Loucy (cell line): ENCODE measurements at regions not wholly inside any gene's neighbourhood (a gene's known extent, or its start where the extent isn't known, plus 50 kb on each side); places are given as distances from the start of the nearest gene placed in this dataset.

Experiments used
- H2AFZ ChIP-seq: fragments of 200-600 bp; sonication (generic); 2 replicates; pipeline ENCODE4 v1.6.0; 2016; ENCODE audit warnings: antibody characterized with exemption, mild to moderate bottlenecking, low read length, moderate library complexity
- H3F3A ChIP-seq: fragments of 200-600 bp; 2 replicates; pipeline ENCODE4 v1.6.0; 2016; ENCODE audit warnings: antibody characterized with exemption, low read depth, mild to moderate bottlenecking
- H3K27me3 ChIP-seq: fragments of 200-600 bp; sonication (generic); 2 replicates; pipeline ENCODE4 v1.6.1; 2014; ENCODE audit warnings: low read length, mild to moderate bottlenecking; ENCODE audit not compliant: insufficient read depth, poor library complexity, severe bottlenecking
- H3K36me3 ChIP-seq: fragments of 200-600 bp; sonication (generic); 2 replicates; pipeline ENCODE4 v1.6.1; 2016; ENCODE audit warnings: low read length; ENCODE audit not compliant: insufficient read depth
- H3K4me1 ChIP-seq: fragments of 200-600 bp; sonication (generic); 2 replicates; pipeline ENCODE4 v1.5.1; 2014; ENCODE audit warnings: low read length, mild to moderate bottlenecking; ENCODE audit not compliant: insufficient read depth, poor library complexity, severe bottlenecking
- H3K4me2 ChIP-seq: fragments of 200-600 bp; sonication (generic); 2 replicates; pipeline ENCODE4 v1.6.0; 2014; ENCODE audit warnings: antibody characterized with exemption, low read length, low read depth, mild to moderate bottlenecking; ENCODE audit not compliant: poor library complexity, severe bottlenecking
- H3K4me3 ChIP-seq: fragments of 200-600 bp; sonication (generic); 2 replicates; pipeline ENCODE4 v1.5.1; 2014; ENCODE audit warnings: low read length, mild to moderate bottlenecking, mixed read lengths; ENCODE audit not compliant: poor library complexity, severe bottlenecking
- H3K79me2 ChIP-seq: fragments of 200-600 bp; sonication (generic); 2 replicates; pipeline ENCODE4 v1.6.1; 2014; ENCODE audit warnings: low read length; ENCODE audit not compliant: insufficient read depth
- H3K9ac ChIP-seq: fragments of 200-600 bp; sonication (generic); 2 replicates; pipeline ENCODE4 v1.6.0; 2014; ENCODE audit warnings: mild to moderate bottlenecking, low read depth, low read length, moderate library complexity; ENCODE audit not compliant: poor library complexity, severe bottlenecking
- H3K9me2 ChIP-seq: fragments of 200-600 bp; sonication (generic); replicated peaks from 2 replicates; pipeline ENCODE4 v1.6.1; 2016; ENCODE audit warnings: low read depth, low read length, mixed read lengths
- H3K9me3 ChIP-seq: fragments of 200-600 bp; sonication (generic); 2 replicates; pipeline ENCODE4 v1.6.1; 2014; ENCODE audit warnings: mild to moderate bottlenecking, antibody characterized with exemption, low read length, low read depth; ENCODE audit not compliant: insufficient read depth
- H4K20me1 ChIP-seq: fragments of 200-600 bp; sonication (generic); 2 replicates; pipeline ENCODE4 v1.6.0; 2014; ENCODE audit warnings: antibody characterized with exemption, low read length, mild to moderate bottlenecking; ENCODE audit not compliant: insufficient read depth, poor library complexity, severe bottlenecking
- CTCF ChIP-seq: fragments of 200-600 bp; sonication (generic); conservative IDR thresholded peaks from 2 replicates; pipeline ENCODE4 v1.5.1; 2014; ENCODE audit warnings: mild to moderate bottlenecking, antibody characterized with exemption, low read length
- EZH2phosphoT487 ChIP-seq: fragments of 200-600 bp; IDR thresholded peaks from 2 replicates; pipeline ENCODE4 v1.6.1; 2018; ENCODE audit warnings: antibody characterized with exemption, mild to moderate bottlenecking, moderate library complexity, borderline replicate concordance

GRCh38 chr3:74173090-74173489, 441.4 kb downstream of the CNTN3 start:
- no peak for TF ChIP-seq CTCF
- no peak for TF ChIP-seq EZH2phosphoT487

GRCh38 chr3:74167926-74168325, 446.5 kb downstream of the CNTN3 start:
- Histone ChIP-seq H3K4me3 (no peak overlapping the region), H3K27me3 (no peaks in the 10 kb centered on the region), H3K79me2 (no peaks in the 10 kb centered on the region), H3F3A (no peaks in the 10 kb centered on the region), H3K4me1 (no peaks in the 10 kb centered on the region), H3K9me3 (no peaks in the 10 kb centered on the region), H2AFZ (no peak overlapping the region), H3K9me2 (no peaks in the 10 kb centered on the region), H4K20me1 (no peaks in the 10 kb centered on the region), H3K4me2 (no peak overlapping the region), H3K9ac (no peak overlapping the region), H3K36me3 (no peaks in the 10 kb centered on the region)
- TF ChIP-seq EZH2phosphoT487 (no peak), CTCF (no peak)

More at GRCh38 chr3:74173090-74173489, 441.4 kb downstream of the CNTN3 start:
- Histone ChIP-seq H3K27me3 (no peaks in the 10 kb centered on the region), H3K9ac (no peak overlapping the region), H3K9me3 (no peaks in the 10 kb centered on the region), H3K4me1 (no peaks in the 10 kb centered on the region), H3F3A (no peaks in the 10 kb centered on the region), H3K36me3 (no peaks in the 10 kb centered on the region), H3K4me2 (no peak overlapping the region), H2AFZ (no peak overlapping the region), H3K4me3 (no peak overlapping the region), H3K79me2 (no peaks in the 10 kb centered on the region), H4K20me1 (no peaks in the 10 kb centered on the region), H3K9me2 (no peaks in the 10 kb centered on the region)

- Histone ChIP-seq H3K9me3 (no peaks in the 10 kb centered on the region), H3K4me2 (no peak overlapping the region), H3K9me2 (no peaks in the 10 kb centered on the region), H4K20me1 (no peaks in the 10 kb centered on the region), H3K36me3 (no peaks in the 10 kb centered on the region), H3K4me3 (no peak overlapping the region), H3K9ac (no peak overlapping the region), H2AFZ (no peak overlapping the region), H3F3A (no peaks in the 10 kb centered on the region), H3K27me3 (no peaks in the 10 kb centered on the region), H3K4me1 (no peaks in the 10 kb centered on the region), H3K79me2 (no peaks in the 10 kb centered on the region)
- no peak for TF ChIP-seq CTCF
- no peak for TF ChIP-seq EZH2phosphoT487
Measured at GRCh38 chr3:74165211-74165610, 449.2 kb downstream of the CNTN3 start.
